GM03348 (cell line): ENCODE measurements at regions not wholly inside any gene's neighbourhood (a gene's known extent, or its start where the extent isn't known, plus 50 kb on each side); places are given as distances from the start of the nearest gene placed in this dataset.
A peak's percentile ranks its signal among the peaks of the same experiment; 100 is the strongest.

ENCODE experiments used
- DNase-seq: peaks from one replicate; pipeline ENCODE4 v3.0.0; 2012; ENCODE audit warnings: low spot score

DNA sequence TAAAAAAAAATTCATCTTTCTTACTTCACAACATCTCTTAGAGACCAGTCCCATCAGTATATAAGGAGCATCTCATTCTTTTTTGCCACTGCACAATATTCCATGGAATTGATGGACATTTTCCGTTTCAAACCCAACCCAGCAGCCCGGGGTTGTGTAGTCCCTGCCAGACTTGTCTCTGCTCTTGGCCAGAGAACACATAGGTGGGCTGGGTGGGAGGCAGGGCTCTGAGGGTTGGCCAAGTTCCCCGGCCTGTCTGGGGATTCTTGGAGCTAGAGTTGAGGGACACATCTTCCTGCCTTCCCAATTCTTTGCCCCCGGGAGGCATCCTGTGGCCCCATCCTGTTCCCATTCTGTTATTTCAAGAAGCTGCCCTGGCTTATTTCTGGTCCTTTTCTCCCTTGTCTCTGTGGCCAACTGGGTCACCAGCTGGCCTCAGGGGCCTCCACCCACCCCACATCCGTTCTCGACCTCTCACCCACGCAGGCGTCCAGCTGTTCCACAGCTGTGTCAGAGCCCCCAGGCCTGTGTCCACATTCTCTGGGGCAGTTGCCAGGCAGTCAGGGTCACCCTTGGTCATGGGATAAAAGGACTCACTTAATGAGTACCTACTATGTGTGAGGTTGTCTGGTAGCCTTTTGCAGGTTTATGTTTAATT lies 52.0 kb upstream of the CCDC63 start:
- DNase-seq: peak; percentile 31

DNA sequence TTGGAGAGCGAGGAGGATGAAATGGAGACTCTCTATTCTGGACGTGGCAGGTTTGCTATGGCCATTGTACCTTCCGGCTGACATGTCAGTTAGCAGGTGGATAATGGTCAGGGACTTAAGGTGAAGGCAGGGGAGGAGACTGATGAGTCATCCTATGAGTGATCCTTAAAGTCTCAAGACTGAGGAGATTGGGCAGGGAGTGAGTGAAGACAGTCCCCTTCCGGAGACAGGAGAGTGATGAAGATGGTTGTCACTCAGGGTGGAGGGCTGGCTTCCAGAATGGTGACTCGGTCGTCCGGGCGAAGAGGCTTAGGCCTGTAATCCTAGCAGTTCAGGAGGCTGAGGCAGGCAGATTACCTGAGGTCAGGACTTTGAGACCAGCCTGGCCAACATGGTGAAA lies 49.8 kb upstream of the CCDC63 start:
- DNase-seq: no peak
